Endothelial cell of umbilical vein (primary cell): ENCODE measurements at regions not wholly inside any gene's neighbourhood (a gene's known extent, or its start where the extent isn't known, plus 50 kb on each side); places are given as distances from the start of the nearest gene placed in this dataset.

ENCODE experiments used
- BruUV-seq: library from RNA; stranded (reverse); fragments of 400-500 nt; replicated peaks from 2 replicates; lab custom pipeline; 2021; lab: Mats Ljungman, UMichigan
- CTCF ChIA-PET: fragments of 300-600, 350-600 bp; sonication (Branson Sonifier 250); formaldehyde crosslinking; loops from one replicate; lab custom pipeline; 2021; ENCODE audit warnings: antibody characterized with exemption, inconsistent platforms; lab: Charles Lee
- POLR2A ChIA-PET: fragments of 300-600, 350-600 bp; sonication (Branson Sonifier 250); formaldehyde crosslinking; loops from one replicate; lab custom pipeline; 2021; ENCODE audit warnings: antibody characterized with exemption, inconsistent platforms; lab: Charles Lee
- DNase-seq: peaks from one replicate; pipeline ENCODE4 v3.0.0-alpha.2; 2011; ENCODE audit warnings: low read depth, low spot score
- FAIRE-seq: peaks from 2 replicates; lab custom pipeline; 2011; peaks lifted over from hg19 to GRCh38; lab: Jason Lieb, UNC
- H2AFZ ChIP-seq: 2 replicates; pipeline ENCODE4 v1.6.0; 2012; ENCODE audit warnings: low read depth, low read length, control low read depth, inconsistent platforms
- H3K27ac ChIP-seq: 2 replicates; pipeline ENCODE4 v1.5.1; 2011; ENCODE audit warnings: low read depth, mild to moderate bottlenecking, control low read depth, low read length, moderate library complexity; ENCODE audit not compliant: insufficient read depth
- H3K27me3 ChIP-seq, 2 experiments: 2 replicates each; pipeline versions ENCODE4 v1.6.0 to v1.6.1; 2011; ENCODE audit warnings: low read length in 2 of 2, mixed read lengths in 1 of 2; ENCODE audit not compliant: control insufficient read depth in 2 of 2, insufficient read depth in 2 of 2
- H3K36me3 ChIP-seq, 2 experiments: 2 replicates in 1 of 2; 3 replicates in 1 of 2; pipeline ENCODE4 v1.5.1; 2011; ENCODE audit warnings: low read length in 2 of 2, mild to moderate bottlenecking in 1 of 2, moderate library complexity in 1 of 2; ENCODE audit not compliant: control insufficient read depth in 2 of 2, insufficient read depth in 2 of 2; ENCODE audit errors: extremely low read depth in 1 of 2
- H3K4me1 ChIP-seq: 3 replicates; pipeline ENCODE4 v1.5.1; 2011; ENCODE audit warnings: mild to moderate bottlenecking, low read length; ENCODE audit not compliant: control insufficient read depth, insufficient read depth; ENCODE audit errors: extremely low read depth
- H3K4me2 ChIP-seq: 2 replicates; pipeline ENCODE4 v1.6.1; 2011; ENCODE audit warnings: low read length, control low read depth, mixed read lengths; ENCODE audit not compliant: insufficient read depth
- H3K4me3 ChIP-seq, 3 experiments: fragments of 200-600 bp in 1 of 3; sonication (generic), shearing (Covaris generic) in 1 of 3; replicated peaks in 1 of 3; 2 replicates each; pipeline ENCODE4 v1.5.1; 2011 to 2016; ENCODE audit warnings: control low read depth in 3 of 3, low read length in 3 of 3, mild to moderate bottlenecking in 2 of 3, inconsistent platforms in 1 of 3, low read depth in 1 of 3, moderate library complexity in 1 of 3; ENCODE audit not compliant: insufficient read depth in 1 of 3
- H3K79me2 ChIP-seq: 2 replicates; pipeline ENCODE4 v1.6.0; 2012; ENCODE audit warnings: low read length, inconsistent platforms; ENCODE audit not compliant: control insufficient read depth, insufficient read depth
- H3K9ac ChIP-seq: replicated peaks from 2 replicates; pipeline ENCODE3; 2011; ENCODE audit warnings: low read length, control low read depth; ENCODE audit not compliant: insufficient read depth; ENCODE audit errors: extremely low read depth
- H3K9me1 ChIP-seq: replicated peaks from 3 replicates; pipeline ENCODE4 v1.6.0; 2011; ENCODE audit warnings: mild to moderate bottlenecking, low read length; ENCODE audit not compliant: control insufficient read depth, insufficient read depth; ENCODE audit errors: extremely low read depth
- H3K9me3 ChIP-seq: replicated peaks from 2 replicates; pipeline ENCODE4 v1.5.1; 2012; ENCODE audit warnings: low read length, inconsistent platforms; ENCODE audit not compliant: control insufficient read depth, insufficient read depth
- H4K20me1 ChIP-seq: replicated peaks from 2 replicates; pipeline ENCODE3; 2011; ENCODE audit warnings: mild to moderate bottlenecking, low read length; ENCODE audit not compliant: control insufficient read depth, insufficient read depth; ENCODE audit errors: extremely low read depth
- EZH2 ChIP-seq: IDR thresholded peaks from 2 replicates; pipeline ENCODE4 v1.6.1; 2012; ENCODE audit warnings: borderline replicate concordance, low read depth, mild to moderate bottlenecking, moderate library complexity, low read length, inconsistent platforms; ENCODE audit not compliant: severe bottlenecking
- FOS ChIP-seq: IDR thresholded peaks from 2 replicates; pipeline ENCODE4 v1.6.1; 2011; ENCODE audit warnings: mild to moderate bottlenecking, low read length, moderate library complexity, borderline replicate concordance; ENCODE audit not compliant: insufficient read depth
- GATA2 ChIP-seq: IDR thresholded peaks from 2 replicates; pipeline ENCODE4 v1.7.0; 2011; ENCODE audit warnings: low read depth, mild to moderate bottlenecking, moderate library complexity, mixed read lengths, low read length; ENCODE audit not compliant: insufficient read length, insufficient read depth
- JUN ChIP-seq: IDR thresholded peaks from 2 replicates; pipeline ENCODE4 v1.6.1; 2011; ENCODE audit warnings: borderline replicate concordance, low read depth; ENCODE audit not compliant: insufficient read length, insufficient read depth
- MYC ChIP-seq: IDR thresholded peaks from one replicate; pipeline ENCODE4 v1.6.1; 2011; ENCODE audit warnings: mild to moderate bottlenecking, low read depth, low read length
- POLR2A ChIP-seq: IDR thresholded peaks from 2 replicates; pipeline ENCODE4 v1.6.1; 2012; ENCODE audit warnings: low read depth, mild to moderate bottlenecking, control low read depth, low read length
- POLR2AphosphoS5 ChIP-seq: IDR thresholded peaks from 2 replicates; pipeline ENCODE4 v1.6.1; 2012; ENCODE audit warnings: low read depth, mild to moderate bottlenecking, control low read depth, low read length, moderate library complexity; ENCODE audit not compliant: insufficient read depth
- dilution Hi-C: fragments of 300-500 bp; cut with MboI; formaldehyde crosslinking; loops from one replicate; pipeline ENCODE4 v1.15.0; 2019; ENCODE audit warnings: low sequenced_read_pairs; ENCODE audit not compliant: extremely low pct_ligation_motif_present
- intact Hi-C: fragments of 100-400 bp; cut with micrococcal nuclease; formaldehyde crosslinking; loops from one replicate; pipeline ENCODE4 v1.10.0; 2022
- TF ChIP-seq, protein P1 (sequence below), 2 donors: IDR thresholded peaks; 1 replicate in 1 of 2; 2 replicates in 1 of 2; pipeline ENCODE4 v1.5.1; 2011; ENCODE audit warnings: low read length in 2 of 2, mild to moderate bottlenecking in 2 of 2, moderate library complexity in 2 of 2, control low read depth in 1 of 2, inconsistent platforms in 1 of 2, low read depth in 1 of 2; ENCODE audit not compliant: insufficient read depth in 1 of 2; ENCODE audit errors: extremely low read depth in 1 of 2
- TF ChIP-seq, protein P2 (sequence below): IDR thresholded peaks from 2 replicates; pipeline ENCODE4 v1.6.1; 2011; ENCODE audit not compliant: insufficient read depth, insufficient read length

GRCh38 chr6:137677709-137678108 lies 183.5 kb upstream of the OLIG3 start:
- H3K9ac ChIP-seq = no peak overlapping the region
- CTCF ChIA-PET = interaction anchor here (1.9 kb wide), 1 partner anchor 20 kb away, joined by 4 read pairs; no protein-coding TSS in a partner anchor
- no peaks in the 10 kb centered on the region for H3K9me3 ChIP-seq
- TF ChIP-seq, protein P1, sequence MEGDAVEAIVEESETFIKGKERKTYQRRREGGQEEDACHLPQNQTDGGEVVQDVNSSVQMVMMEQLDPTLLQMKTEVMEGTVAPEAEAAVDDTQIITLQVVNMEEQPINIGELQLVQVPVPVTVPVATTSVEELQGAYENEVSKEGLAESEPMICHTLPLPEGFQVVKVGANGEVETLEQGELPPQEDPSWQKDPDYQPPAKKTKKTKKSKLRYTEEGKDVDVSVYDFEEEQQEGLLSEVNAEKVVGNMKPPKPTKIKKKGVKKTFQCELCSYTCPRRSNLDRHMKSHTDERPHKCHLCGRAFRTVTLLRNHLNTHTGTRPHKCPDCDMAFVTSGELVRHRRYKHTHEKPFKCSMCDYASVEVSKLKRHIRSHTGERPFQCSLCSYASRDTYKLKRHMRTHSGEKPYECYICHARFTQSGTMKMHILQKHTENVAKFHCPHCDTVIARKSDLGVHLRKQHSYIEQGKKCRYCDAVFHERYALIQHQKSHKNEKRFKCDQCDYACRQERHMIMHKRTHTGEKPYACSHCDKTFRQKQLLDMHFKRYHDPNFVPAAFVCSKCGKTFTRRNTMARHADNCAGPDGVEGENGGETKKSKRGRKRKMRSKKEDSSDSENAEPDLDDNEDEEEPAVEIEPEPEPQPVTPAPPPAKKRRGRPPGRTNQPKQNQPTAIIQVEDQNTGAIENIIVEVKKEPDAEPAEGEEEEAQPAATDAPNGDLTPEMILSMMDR (IDR thresholded peaks at IDR 0.05; ENCODE audit: extremely low read depth in 1 of 2, insufficient read depth in 1 of 2, low read depth in 1 of 2, low read length in 2 of 2) = no peak
- TF ChIP-seq JUN (no peak), EZH2 (no peak), POLR2A (no peak), MYC (no peak), GATA2 (no peak), POLR2AphosphoS5 (no peak), FOS (no peak)
- TF ChIP-seq, protein P2, sequence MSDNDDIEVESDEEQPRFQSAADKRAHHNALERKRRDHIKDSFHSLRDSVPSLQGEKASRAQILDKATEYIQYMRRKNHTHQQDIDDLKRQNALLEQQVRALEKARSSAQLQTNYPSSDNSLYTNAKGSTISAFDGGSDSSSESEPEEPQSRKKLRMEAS = no peak
- H3K9me1 ChIP-seq = no peaks in the 10 kb centered on the region
- FAIRE-seq (no peak), DNase-seq (no peak)
- POLR2A ChIA-PET = no interaction called here
- H3K4me2 ChIP-seq = no peak overlapping the region
- H3K36me3 ChIP-seq = no peaks in the 10 kb centered on the region
- intact Hi-C loops = no loop called here
- H4K20me1 ChIP-seq = no peaks in the 10 kb centered on the region
- no peak overlapping the region for H2AFZ ChIP-seq
- dilution Hi-C loops = no loop called here
- no TSS peak for BruUV-seq
- no peaks in the 10 kb centered on the region for H3K79me2 ChIP-seq
- peaks cover 13% of the 10 kb centered on the region for H3K4me1 ChIP-seq
- no peak overlapping the region for H3K27ac ChIP-seq
- no peak overlapping the region for H3K4me3 ChIP-seq
- H3K27me3 ChIP-seq = no peaks in the 10 kb centered on the region
